ENCODE measurements at regions not wholly inside any gene's neighbourhood (a gene's known extent, or its start where the extent isn't known, plus 50 kb on each side); places are given as distances from the start of the nearest gene placed in this dataset.

DNA sequence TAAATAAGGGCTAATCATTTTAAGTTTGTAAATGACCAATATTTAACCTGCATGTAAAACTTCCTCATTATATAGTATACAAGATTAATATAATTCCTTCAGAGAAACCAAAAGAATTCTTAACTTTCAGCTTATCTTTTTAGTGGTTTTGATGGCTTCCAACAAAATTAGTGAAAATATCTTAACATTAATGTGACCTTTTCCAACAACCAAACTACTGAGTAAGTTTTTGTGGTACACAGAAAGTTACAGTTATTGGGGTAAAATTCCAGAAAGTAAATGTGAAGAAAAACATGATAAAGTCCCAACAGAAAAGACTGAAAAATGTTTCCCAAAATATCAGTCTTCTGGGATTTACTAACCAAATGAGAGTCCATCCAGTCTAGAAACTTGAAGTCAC, 111.0 kb upstream of the PDE3A start (continued):
- TF ChIP-seq, protein P1, sequence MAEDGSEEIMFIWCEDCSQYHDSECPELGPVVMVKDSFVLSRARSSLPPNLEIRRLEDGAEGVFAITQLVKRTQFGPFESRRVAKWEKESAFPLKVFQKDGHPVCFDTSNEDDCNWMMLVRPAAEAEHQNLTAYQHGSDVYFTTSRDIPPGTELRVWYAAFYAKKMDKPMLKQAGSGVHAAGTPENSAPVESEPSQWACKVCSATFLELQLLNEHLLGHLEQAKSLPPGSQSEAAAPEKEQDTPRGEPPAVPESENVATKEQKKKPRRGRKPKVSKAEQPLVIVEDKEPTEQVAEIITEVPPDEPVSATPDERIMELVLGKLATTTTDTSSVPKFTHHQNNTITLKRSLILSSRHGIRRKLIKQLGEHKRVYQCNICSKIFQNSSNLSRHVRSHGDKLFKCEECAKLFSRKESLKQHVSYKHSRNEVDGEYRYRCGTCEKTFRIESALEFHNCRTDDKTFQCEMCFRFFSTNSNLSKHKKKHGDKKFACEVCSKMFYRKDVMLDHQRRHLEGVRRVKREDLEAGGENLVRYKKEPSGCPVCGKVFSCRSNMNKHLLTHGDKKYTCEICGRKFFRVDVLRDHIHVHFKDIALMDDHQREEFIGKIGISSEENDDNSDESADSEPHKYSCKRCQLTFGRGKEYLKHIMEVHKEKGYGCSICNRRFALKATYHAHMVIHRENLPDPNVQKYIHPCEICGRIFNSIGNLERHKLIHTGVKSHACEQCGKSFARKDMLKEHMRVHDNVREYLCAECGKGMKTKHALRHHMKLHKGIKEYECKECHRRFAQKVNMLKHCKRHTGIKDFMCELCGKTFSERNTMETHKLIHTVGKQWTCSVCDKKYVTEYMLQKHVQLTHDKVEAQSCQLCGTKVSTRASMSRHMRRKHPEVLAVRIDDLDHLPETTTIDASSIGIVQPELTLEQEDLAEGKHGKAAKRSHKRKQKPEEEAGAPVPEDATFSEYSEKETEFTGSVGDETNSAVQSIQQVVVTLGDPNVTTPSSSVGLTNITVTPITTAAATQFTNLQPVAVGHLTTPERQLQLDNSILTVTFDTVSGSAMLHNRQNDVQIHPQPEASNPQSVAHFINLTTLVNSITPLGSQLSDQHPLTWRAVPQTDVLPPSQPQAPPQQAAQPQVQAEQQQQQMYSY (CRISPR knock-in tag; IDR thresholded peaks at IDR 0.05), result no peak
- TF ChIP-seq ZNF396 (CRISPR knock-in tag; IDR thresholded peaks at IDR 0.05; ENCODE audit: borderline replicate concordance), result no peak
- TF ChIP-seq, protein P2, sequence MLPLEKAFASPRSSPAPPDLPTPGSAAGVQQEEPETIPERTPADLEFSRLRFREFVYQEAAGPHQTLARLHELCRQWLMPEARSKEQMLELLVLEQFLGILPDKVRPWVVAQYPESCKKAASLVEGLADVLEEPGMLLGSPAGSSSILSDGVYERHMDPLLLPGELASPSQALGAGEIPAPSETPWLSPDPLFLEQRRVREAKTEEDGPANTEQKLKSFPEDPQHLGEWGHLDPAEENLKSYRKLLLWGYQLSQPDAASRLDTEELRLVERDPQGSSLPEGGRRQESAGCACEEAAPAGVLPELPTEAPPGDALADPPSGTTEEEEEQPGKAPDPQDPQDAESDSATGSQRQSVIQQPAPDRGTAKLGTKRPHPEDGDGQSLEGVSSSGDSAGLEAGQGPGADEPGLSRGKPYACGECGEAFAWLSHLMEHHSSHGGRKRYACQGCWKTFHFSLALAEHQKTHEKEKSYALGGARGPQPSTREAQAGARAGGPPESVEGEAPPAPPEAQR (CRISPR knock-in tag; IDR thresholded peaks at IDR 0.05), result no peak
- no peak for TF ChIP-seq ZNF281 (CRISPR knock-in tag; IDR thresholded peaks at IDR 0.05)
- no peak for TF ChIP-seq NFATC4 (CRISPR knock-in tag; IDR thresholded peaks at IDR 0.05)
- no peak for TF ChIP-seq ETV6 (CRISPR knock-in tag; IDR thresholded peaks at IDR 0.05)
- TF ChIP-seq ZBTB21 (CRISPR knock-in tag; IDR thresholded peaks at IDR 0.05; ENCODE audit: borderline replicate concordance), result no peak
- TF ChIP-seq, protein P3, sequence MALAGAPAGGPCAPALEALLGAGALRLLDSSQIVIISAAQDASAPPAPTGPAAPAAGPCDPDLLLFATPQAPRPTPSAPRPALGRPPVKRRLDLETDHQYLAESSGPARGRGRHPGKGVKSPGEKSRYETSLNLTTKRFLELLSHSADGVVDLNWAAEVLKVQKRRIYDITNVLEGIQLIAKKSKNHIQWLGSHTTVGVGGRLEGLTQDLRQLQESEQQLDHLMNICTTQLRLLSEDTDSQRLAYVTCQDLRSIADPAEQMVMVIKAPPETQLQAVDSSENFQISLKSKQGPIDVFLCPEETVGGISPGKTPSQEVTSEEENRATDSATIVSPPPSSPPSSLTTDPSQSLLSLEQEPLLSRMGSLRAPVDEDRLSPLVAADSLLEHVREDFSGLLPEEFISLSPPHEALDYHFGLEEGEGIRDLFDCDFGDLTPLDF (CRISPR knock-in tag; IDR thresholded peaks at IDR 0.05), result no peak
- TF ChIP-seq RORB (CRISPR knock-in tag; IDR thresholded peaks at IDR 0.05), result no peak
- no peak for TF ChIP-seq CREM (CRISPR knock-in tag; IDR thresholded peaks at IDR 0.05)
- no peak for TF ChIP-seq FOXP1 (CRISPR knock-in tag; IDR thresholded peaks at IDR 0.05; ENCODE audit: borderline replicate concordance)
- TF ChIP-seq MXD4 (CRISPR knock-in tag; IDR thresholded peaks at IDR 0.05; ENCODE audit: borderline replicate concordance), result no peak
- TF ChIP-seq, protein P4, sequence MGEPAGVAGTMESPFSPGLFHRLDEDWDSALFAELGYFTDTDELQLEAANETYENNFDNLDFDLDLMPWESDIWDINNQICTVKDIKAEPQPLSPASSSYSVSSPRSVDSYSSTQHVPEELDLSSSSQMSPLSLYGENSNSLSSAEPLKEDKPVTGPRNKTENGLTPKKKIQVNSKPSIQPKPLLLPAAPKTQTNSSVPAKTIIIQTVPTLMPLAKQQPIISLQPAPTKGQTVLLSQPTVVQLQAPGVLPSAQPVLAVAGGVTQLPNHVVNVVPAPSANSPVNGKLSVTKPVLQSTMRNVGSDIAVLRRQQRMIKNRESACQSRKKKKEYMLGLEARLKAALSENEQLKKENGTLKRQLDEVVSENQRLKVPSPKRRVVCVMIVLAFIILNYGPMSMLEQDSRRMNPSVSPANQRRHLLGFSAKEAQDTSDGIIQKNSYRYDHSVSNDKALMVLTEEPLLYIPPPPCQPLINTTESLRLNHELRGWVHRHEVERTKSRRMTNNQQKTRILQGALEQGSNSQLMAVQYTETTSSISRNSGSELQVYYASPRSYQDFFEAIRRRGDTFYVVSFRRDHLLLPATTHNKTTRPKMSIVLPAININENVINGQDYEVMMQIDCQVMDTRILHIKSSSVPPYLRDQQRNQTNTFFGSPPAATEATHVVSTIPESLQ (CRISPR knock-in tag; IDR thresholded peaks at IDR 0.05), result no peak

- no peak for ATAC-seq
- POLR2A ChIA-PET, result no interaction called here
- TF ChIP-seq, protein P2 (CRISPR knock-in tag; IDR thresholded peaks at IDR 0.05), result no peak
- TF ChIP-seq, protein P5, sequence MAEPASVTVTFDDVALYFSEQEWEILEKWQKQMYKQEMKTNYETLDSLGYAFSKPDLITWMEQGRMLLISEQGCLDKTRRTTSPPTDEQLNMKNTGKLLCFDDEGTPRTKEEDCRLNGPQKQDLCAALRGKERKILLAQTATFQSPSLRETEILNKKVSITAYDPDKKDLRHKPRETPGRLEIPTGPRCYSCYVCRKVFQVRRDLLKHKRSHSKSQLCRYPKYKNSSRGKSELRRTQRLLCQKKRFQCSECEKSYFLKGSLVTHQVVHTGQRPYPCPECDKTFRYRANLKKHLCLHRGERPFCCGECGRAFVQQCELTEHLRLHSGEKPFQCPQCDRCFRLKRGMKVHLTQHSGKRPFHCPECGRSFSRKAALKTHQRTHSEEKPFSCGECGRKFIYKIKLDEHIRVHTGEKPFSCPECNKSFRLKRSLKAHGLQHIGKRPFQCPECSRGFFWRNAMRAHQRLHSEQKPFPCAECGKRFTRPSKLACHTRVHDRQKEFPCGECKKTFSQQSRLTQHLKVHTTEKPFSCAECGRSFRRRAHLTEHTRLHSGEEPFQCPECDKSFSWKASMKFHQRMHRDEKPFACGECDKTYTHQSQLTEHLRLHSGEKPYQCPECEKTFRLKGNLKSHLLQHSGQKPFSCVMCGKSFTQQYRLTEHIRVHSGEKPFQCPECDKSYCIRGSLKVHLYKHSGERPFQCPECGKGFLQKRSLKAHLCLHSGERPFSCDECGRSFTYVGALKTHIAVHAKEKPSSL (CRISPR knock-in tag; conservative IDR thresholded peaks at IDR 0.05), result no peak
- H3K36me3 Mint-ChIP-seq, result no peaks in the 10 kb centered on the region
- no peak for DNase-seq (ENCODE audit: low spot score)
- peaks cover 23% of the 10 kb centered on the region for H3K4me1 Mint-ChIP-seq
- 0 out of 2 replicates have a peak, but pooled peaks cover 3% of the 10 kb centered on the region for H3K27me3 Mint-ChIP-seq (ENCODE audit: low read depth)
- H3K27ac Mint-ChIP-seq, result no peak overlapping the region
- CTCF ChIA-PET, result no interaction called here
- H3K4me3 Mint-ChIP-seq, result no peak overlapping the region
- H3K9me3 Mint-ChIP-seq, result no peaks in the 10 kb centered on the region
These were observed 108.6 kb upstream of the PDE3A start for GRCh38 chr12:20259786-20260185.
